Fibroblast of skin of left quadriceps (primary cell): ENCODE measurements at regions not wholly inside any gene's neighbourhood (a gene's known extent, or its start where the extent isn't known, plus 50 kb on each side); places are given as distances from the start of the nearest gene placed in this dataset.
"Not testable (repeated sequence)": the region's sequence is repeated elsewhere in the genome, so short reads cannot be mapped to it uniquely, and the experiment has no call there.

ENCODE experiments used
- DNase-seq, 2 experiments: peaks; one replicate each; pipeline ENCODE4 v3.0.0-alpha.2; 2013; ENCODE audit warnings: low read depth in 2 of 2

DNA sequence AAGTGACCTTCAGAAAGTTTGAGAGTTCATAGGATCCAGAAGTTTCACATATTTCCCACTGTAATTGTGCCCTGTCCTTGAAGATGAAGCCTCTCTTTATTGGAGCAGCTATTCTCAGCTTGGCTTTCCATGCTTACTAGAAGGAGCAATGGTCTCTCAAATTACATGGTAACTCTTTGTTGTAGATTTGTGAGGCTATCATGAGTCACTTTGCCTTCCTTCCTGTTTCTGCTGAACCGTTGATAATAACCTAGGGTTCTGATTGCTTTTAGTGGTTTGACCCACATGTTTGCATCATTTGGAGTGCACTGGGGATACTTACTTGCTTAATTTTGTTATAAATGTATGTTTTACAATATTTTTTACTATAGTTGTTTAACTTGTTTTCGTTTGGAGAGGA is 772.9 kb upstream of the SLITRK6 start:
- no peak for DNase-seq

DNA sequence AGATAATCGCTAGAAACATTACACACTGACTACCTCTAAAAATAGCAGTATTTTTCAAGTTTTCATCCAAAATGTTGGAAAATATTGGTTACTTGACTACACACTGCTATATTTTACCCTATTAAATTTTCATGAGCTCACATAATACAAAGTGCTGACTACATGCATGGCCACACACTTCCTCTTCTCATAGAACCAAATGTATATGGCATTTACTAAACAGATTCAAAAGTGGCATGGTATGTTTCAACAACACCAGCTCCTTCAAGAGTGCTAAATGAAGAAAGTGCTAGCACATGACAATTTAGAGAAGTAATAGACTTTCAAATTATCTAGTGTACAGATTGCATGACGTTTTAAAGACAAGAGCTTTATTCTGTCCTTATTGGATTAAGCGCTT is 780.4 kb upstream of the SLITRK6 start:
- DNase-seq = no peak

DNA sequence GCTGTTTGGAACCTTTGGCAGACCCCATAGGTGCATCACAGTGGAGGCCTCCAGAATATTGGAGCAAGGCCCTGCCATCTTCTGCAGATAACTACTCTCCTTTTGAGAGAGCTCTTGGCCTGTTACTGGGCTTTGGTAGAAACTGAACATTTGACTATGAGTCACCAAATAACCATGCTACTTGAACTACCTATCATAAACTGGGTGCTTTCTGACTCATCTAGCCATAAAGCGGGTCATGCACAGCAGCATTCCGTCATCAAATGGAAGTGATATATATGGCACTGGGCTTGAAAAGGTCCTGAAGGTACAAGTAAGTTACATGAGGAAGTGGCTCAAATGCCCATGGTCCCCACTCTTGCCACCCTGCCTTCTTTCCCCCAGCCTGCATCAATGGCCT is 782.5 kb upstream of the SLITRK6 start:
- DNase-seq = no peak

DNA sequence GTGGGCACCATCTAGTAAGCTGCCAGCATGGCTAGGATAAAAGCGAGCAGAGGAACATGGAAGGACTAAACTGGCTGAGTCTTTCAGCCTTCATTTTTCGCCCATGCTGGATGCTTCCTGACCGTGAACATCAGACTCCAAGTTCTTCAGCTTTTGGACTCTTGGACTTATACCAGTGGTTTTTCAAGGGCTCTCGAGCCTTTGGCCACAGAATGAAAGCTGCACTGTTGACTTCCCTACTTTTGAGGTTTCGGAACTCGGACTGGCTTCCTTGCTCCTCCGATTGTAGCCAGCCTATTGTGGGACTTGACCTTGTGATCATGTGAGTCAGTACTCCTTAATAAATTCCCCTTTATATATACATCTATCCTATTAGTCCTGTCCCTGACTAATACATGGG is 785.1 kb upstream of the SLITRK6 start:
- DNase-seq = no peak

DNA sequence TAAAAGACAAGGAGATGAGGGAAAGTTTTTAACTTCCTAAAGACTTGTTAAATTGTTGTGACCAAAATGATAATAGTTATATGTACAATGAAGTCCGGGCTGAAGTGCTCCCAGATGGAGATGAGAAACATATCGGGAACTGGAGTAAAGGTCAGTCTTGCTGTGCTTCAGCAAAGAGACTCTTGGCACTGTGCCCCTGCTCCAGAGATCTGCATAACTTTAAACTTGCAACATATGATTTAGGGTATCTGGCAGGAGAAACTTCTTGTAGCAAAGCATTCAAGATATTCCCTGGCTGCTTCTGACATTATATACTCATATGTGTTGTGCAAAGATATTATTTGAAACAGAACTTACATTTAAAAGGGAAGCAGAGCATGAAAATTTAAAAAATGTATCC is 786.6 kb upstream of the SLITRK6 start:
- DNase-seq = peak; percentile 93 to 95

DNA sequence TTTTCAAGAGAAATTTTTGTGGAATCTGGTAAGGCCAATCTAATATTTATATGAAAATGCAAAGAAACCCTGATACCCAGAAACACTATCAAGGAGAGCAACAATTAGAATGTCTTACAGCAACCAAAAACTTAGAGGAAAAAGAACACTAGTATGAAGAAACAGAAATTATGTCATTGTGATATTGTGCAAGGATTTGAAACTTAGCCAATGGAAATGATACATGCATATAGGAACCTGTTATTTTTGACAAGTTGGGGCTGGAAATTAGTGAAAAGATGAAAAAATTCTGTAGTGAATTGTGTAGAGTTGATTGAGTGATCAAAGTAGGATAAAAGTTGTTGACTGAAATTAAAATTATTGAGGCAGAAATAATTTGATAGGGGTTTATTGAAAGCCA is 792.6 kb upstream of the SLITRK6 start:
- DNase-seq = no peak

DNA sequence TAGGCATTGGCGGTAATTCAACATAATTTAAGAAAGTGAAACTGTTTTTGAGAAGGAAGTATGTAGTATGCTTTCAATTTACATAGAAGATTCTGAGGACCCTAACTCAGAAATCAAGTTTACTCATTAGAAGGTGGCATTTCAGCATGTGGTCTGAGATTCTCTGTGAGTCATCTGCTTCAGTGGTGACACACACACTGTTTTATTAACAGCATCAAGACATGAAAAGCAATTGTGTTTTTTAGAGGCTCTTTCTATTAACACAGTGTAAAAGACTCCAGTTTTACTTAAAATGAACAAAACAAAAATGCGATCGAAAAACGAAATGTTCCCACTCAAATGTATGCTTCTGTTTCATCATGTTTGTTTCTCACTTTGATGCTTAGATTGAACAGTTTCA is 802.1 kb upstream of the SLITRK6 start:
- DNase-seq = no peak

DNA sequence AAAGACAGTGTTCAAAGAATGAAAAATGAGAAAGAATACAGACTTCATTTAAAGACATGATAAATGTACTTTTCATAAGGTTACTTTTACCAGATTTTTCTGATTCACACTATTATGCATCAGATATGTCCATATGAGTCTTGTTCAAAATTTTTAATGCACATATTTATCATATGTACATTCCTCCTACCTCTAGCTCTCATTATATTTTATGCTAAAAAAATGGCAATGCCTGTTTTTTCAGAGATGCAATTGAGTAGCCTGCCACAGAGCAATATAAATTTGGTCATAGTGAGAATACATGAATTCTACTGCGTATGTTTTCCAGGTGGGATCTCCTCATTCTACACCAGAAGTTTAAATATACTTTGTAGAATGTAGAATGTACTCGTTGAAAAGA is 807.0 kb upstream of the SLITRK6 start:
- DNase-seq = no peak

DNA sequence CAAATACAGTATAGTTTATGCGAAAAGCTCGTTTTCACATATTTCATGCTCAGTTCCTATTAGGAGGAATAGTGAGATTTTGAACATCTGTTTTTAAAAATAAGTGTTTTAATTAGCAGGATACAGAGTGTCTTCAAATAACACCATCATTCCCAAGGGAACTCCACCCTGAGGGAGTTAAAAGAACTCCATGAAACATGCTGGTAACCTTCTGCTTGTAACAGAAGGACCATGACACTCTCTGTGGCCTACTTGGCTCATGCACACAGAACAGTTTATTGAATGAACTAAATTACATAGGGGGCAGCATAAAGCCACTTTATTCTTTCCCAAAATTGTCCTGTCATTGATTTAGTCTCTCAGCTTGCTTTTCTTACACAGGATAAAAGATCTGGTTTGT is 809.5 kb upstream of the SLITRK6 start:
- DNase-seq = no peak

DNA sequence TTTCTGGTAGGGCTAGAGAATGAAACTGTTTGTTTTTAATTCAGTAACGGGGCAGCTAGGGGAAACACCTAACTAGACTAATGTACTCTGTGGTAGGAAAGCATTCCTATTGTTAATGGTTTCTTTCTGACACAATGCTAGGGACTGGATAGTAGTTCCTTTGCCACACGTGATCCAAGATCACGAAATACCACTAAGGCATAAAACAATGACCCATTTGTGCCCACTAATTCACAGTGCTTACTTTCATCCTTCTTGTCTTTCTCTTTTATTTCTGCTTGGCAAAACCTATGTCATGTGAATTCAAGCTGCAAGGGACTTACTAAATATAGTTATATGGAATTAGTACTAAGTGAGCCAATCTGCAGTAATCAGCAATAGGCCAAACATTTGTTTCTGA is 834.1 kb upstream of the SLITRK6 start:
- no peak for DNase-seq

DNA sequence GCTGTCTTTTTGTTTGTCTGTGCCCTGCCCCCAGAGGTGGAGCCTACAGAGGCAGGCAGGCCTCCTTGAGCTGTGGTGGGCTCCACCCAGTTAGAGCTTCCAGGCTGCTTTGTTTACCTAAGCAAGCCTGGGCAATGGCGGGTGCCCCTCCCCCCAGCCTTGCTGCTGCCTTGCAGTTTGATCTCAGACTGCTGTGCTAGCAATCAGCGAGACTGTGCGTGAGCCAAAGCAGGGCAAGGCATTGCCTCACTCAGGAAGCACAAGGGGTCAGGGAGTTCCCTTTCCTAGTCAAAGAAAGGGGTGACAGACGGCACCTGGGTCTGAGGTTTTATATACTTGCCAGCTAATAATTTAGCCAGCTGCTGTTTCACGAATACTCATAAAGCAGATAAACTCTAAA is 852.0 kb upstream of the SLITRK6 start:
- not testable (repeated sequence) for DNase-seq

DNA sequence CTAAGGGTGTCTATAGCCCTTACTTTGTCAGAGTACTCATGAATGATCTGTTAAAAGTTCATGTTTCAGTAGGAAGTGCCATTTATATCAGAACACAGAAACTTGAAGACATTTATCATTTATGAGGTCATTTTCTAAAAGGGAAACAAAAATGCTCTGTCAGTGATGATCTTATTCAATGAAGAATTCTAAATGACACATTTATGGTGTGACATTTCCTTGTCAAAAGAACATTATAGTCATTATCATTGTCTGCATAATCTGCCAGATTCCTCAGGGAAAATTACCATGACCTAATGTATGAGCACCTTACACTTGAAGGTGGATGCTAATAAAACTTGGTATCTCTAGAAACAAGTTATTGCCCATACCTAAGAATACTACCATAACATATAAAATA is 853.8 kb upstream of the SLITRK6 start:
- no peak for DNase-seq

DNA sequence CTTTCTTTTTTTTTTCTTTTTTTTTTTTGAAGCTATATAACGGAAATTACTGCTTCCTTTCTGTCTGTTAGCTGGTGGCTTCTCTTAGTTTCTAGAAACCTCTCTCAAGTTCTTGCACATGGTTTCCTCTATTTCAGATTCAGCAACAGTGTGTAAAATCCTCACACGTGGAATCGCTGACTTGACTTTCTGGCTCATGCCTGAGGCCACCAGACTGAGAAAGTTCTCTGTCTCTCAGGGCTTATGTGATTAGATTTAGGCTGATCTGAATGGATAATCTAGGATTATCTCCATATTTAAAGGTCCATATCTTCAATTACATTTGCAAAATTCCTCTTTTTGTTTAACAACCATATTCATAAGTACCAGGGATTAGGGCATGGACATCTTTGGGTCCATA is 856.3 kb upstream of the SLITRK6 start:
- DNase-seq = no peak

DNA sequence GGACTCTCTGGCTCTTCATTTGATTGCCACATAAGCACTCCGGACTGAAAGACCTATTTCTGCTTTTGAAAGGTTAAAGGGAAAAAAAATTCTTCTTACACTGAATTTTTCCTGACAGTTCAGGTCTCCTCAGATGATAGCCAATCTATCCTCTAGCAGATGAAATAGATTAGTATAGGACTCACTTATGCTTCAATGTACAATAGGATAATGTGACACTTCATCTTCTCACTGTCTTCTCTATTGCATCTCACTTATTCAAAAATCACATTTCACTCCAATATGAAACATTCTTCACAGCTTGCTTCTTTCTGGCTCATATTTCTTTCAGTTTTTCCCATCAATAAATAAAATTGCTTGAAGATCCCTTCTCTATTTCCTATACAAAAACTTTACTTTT is 860.9 kb upstream of the SLITRK6 start:
- DNase-seq = no peak

DNA sequence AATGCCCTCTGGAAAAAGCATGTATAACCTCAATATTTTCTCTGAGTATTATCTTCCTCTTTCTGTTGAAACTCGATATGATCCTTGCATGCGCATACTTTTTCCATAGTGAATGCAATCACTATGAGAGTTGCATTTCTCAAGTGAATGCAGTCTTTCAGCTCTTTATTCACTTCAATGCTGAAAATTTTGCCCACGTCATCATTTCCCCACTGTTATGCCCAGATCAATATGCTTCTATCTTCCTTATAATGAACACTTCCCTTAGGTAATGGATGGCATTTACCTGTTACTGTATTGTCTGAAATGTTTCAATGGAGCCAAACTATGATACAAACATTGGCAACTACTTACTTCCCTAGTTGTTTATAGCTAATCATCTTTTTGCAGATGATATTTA is 866.6 kb upstream of the SLITRK6 start:
- no peak for DNase-seq

DNA sequence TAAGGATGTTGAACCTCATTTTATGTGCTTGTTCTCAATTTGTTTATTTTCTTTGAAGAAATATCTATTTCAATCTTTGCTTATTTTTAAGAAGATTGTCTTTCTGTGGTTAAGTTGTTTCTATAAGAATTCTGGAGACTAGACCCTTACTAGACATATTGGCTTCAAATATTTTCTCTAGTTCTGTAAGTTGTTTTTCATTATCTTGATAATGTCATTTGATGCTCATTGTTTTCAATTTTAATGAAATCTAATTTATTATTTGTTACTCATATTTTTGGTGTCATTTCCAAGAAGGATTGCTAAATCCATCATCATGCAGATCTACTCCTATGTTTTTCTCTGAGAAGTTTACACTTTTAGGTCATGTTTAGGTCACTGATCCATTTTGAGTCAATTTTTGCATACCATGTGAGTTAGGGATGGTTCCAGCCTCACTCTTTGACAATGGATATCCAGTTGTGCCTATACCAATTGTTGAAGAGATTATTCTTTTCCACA is 874.8 kb upstream of the SLITRK6 start:
- DNase-seq = no peak

DNA sequence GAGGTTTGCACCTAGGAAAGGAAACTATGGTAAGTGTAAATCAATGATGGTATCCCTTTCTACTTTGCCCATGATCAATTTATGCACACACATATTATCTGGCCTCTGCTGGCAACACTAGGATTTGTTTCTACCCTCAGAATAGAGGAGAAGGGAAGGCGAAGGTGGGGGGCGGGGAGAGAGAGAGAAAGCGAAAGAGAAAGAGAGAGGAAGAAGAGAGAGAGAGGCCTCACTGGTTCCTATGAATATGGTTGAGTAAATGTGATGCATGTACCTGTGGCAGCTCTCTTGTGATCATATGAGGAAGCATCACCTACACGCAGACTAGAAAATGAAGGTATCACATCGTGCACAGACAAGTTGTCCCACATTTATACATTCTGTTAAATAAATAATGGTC is 882.0 kb upstream of the SLITRK6 start:
- DNase-seq = no peak

DNA sequence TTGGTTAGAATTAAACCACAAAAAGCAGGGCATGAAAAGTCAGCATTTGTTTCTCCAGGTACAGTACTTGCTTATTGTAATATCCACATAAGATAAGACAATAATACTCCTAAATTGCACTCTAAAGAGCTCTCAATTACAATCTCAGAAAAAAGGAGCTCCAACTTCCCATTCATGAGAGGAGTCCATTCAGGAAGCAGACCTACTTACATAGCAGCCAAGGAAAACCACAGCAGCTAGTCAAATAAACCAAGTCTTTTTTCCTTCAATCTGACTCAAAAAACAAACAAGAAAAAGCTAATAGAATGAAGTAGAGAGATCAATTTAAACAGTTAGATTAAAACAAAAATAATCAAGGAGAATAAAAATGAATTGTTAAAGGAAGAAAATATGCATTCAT is 885.2 kb upstream of the SLITRK6 start:
- no peak for DNase-seq

DNA sequence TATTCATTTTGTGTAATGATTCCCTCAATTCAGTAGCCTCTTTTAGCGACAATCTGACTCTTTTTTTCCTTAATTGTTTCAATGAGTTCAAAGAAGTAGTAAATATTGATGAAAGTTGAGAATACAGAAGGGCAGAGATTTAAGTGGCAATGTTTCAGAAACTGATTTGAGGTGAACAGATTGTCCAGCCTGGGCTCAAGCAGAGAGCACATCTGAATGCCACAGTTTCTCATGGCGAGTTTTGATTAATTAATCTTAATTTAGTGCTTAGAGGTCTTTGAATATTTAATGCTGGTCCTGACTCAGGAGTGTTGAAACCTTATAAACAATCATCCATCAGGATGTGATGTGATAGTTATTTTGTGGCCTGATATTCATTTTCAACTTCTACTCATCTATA is 890.7 kb upstream of the SLITRK6 start:
- DNase-seq = no peak

DNA sequence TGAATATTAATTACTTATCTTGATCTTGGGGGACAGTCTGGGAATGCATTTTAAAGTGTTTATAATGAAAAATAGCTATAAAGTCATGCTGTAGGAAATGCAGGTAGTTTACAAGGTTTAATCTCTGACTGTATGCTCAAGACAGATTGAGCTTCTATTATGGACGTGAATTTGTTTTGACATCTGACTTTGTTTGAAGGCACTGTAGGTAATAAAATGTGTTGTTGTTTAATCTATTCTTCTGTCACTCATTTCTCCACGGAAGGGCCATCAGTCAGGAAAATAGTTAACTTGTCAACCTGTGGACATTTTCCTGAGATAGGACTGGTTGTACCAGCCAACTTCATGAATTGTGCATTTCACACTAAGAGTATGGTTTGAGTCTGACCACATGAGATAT is 893.1 kb upstream of the SLITRK6 start:
- no peak for DNase-seq

DNA sequence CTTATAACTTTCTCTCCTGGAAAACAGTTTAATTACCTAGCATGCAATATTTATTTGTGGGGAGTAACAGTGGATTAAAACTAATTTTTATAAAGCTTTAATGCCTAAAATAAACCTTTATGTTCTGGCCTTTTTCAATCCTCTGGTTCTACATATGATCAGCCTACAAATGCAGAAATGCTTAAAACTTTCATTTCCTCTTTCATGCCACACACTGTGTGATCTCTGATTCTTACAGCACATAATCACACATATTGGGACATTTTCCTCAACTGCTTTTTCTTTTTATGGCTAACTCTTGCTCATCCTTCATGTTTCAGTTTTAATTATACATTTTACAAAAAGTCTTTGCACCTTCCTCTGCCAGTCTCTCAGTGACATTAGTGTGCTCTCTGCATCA is 910.8 kb upstream of the SLITRK6 start:
- DNase-seq = no peak

DNA sequence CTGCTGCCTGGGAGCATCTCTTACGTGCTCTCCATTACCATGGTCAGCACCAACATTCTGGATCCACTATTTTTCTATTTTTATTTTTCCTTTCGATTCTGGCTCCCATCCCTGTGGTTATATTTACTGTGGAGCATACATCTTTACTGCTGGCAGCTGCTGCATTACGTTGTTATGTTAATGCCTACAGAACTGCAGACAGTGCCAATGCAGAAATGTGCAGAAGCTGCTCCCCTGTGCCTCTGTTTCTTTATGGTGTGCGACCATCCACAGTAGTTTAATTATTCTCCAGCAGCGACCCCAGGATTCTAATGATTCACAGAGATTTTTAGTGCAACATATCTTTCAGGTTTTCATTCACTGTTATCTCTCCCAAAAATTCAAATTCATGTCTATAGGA is 911.7 kb upstream of the SLITRK6 start:
- no peak for DNase-seq

DNA sequence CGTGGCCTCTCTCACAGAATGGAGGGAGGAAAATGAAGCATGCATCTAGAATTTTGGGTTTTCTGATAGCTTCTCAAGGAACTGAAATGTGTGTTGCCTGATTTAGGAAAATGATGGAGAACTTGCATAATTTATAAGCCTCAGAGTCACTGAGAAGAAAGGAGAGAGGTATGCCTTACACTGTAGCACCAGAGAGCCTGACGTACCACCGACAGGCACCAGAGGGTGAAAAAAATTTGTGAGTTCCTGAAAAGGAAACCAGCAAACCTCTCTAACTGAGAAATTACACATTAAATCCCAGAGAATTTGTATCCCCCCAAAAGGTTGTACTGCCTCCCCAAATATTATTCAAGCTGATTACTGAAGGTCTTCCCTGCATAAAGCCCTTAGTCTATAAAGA is 915.3 kb upstream of the SLITRK6 start:
- DNase-seq = no peak

DNA sequence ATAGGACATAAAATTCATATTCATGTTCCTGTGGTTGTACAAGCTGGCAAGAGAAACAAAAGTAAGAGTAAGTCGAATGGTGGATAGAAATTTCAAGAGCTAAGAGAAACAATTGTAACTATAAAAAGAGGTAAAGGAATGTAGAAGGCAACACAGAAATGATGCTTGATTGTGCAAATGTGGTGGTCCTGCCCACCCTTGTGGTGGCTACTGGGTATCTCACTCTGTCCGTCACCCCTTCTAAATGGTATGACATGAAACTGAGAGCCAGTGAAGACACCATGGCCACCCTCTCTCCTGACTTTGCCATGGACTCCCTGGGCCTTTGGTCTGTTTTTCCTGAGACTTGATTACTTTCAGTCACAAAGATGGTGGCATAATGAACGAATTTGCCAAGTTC is 925.9 kb upstream of the SLITRK6 start:
- no peak for DNase-seq

DNA sequence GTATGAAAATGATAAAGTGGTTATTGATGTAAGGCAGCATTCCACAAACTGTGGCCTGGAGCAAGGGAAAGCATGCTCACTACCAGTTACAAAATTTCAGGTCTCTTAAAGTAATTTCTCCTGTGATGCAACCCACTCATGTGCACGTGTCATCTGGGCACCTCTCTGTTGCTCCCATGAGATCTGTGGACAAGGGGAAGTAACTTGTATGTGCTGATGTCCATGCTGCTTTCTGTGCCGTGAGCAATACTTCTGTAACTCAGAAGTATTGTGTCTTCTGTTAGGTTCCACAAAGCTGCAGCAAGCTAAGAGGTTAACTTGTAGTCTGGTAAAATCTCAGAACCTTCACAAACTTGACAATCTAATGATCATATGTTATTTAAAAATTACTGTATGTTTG is 930.0 kb upstream of the SLITRK6 start:
- no peak for DNase-seq
